SK-N-SH treated with all-trans-retinoic acid at 6 μM for 48 hours (cell line): ENCODE measurements at regions not wholly inside any gene's neighbourhood (a gene's known extent, or its start where the extent isn't known, plus 50 kb on each side); places are given as distances from the start of the nearest gene placed in this dataset.

ENCODE experiments used
- ATAC-seq: fragments of 200-7000 bp; cut with Tn5 transposase; 3 replicates; pipeline ENCODE4 v1.9.1; 2020; ENCODE audit warnings: mild to moderate bottlenecking, moderate library complexity
- ARNTL ChIP-seq: fragments of 450-650 bp; formaldehyde crosslinking; IDR thresholded peaks from 2 replicates; pipeline ENCODE4 v1.5.0; 2020; ENCODE audit warnings: low read depth, mild to moderate bottlenecking, moderate library complexity, borderline replicate concordance
- BACH2 ChIP-seq: fragments of 250-450 bp; sonication (Bioruptor Pico); IDR thresholded peaks from 2 replicates; pipeline ENCODE4 v1.9.0; 2021; ENCODE audit warnings: mild to moderate bottlenecking, borderline replicate concordance
- CREB5 ChIP-seq: fragments of 250-450 bp; sonication (Bioruptor Pico); IDR thresholded peaks from 2 replicates; pipeline ENCODE4 v1.5.1; 2020; ENCODE audit warnings: low read depth, mild to moderate bottlenecking, moderate library complexity
- CSDC2 ChIP-seq: fragments of 250-450 bp; sonication (Bioruptor Pico); IDR thresholded peaks from 2 replicates; pipeline ENCODE4 v1.5.0; 2020; ENCODE audit warnings: mild to moderate bottlenecking, moderate library complexity
- CSRNP3 ChIP-seq: fragments of 250-450 bp; sonication (Bioruptor Pico); IDR thresholded peaks from 2 replicates; pipeline ENCODE4 v1.5.1; 2021; ENCODE audit warnings: mild to moderate bottlenecking, moderate library complexity
- ESRRG ChIP-seq: fragments of 250-450 bp; sonication (Bioruptor Pico); IDR thresholded peaks from 2 replicates; pipeline ENCODE4 v1.6.1; 2021; ENCODE audit warnings: mild to moderate bottlenecking
- GLIS3 ChIP-seq: fragments of 250-450 bp; sonication (Bioruptor Pico); IDR thresholded peaks from 2 replicates; pipeline ENCODE4 v1.5.0; 2020; ENCODE audit warnings: mild to moderate bottlenecking, moderate library complexity
- ISL1 ChIP-seq: fragments of 250-450 bp; sonication (Bioruptor Pico); IDR thresholded peaks from 2 replicates; pipeline ENCODE4 v2.1.2; 2022; ENCODE audit warnings: mild to moderate bottlenecking, moderate library complexity
- OSR1 ChIP-seq: fragments of 250-450 bp; sonication (Bioruptor Pico); IDR thresholded peaks from 2 replicates; pipeline ENCODE4 v1.8.0; 2022; ENCODE audit warnings: moderate library complexity, mild to moderate bottlenecking, inconsistent platforms
- PATZ1 ChIP-seq: fragments of 250-450 bp; sonication (Bioruptor Pico); IDR thresholded peaks from 2 replicates; pipeline ENCODE4 v1.8.0; 2020; ENCODE audit warnings: mild to moderate bottlenecking, moderate library complexity, borderline replicate concordance
- POU6F1 ChIP-seq: fragments of 250-450 bp; sonication (Bioruptor Pico); IDR thresholded peaks from 2 replicates; pipeline ENCODE4 v1.8.0; 2021; ENCODE audit warnings: low read depth, mild to moderate bottlenecking, moderate library complexity, borderline replicate concordance
- PPARA ChIP-seq: fragments of 250-450 bp; sonication (Bioruptor Pico); IDR thresholded peaks from 2 replicates; pipeline ENCODE4 v1.5.0; 2020; ENCODE audit warnings: mild to moderate bottlenecking, borderline replicate concordance
- RARB ChIP-seq: fragments of 250-450 bp; sonication (Bioruptor Pico); IDR thresholded peaks from 2 replicates; pipeline ENCODE4 v1.8.0; 2021; ENCODE audit warnings: mild to moderate bottlenecking, moderate library complexity
- SNAI2 ChIP-seq: fragments of 250-450 bp; sonication (Bioruptor Pico); IDR thresholded peaks from 2 replicates; pipeline ENCODE4 v1.5.0; 2020; ENCODE audit warnings: mild to moderate bottlenecking, moderate library complexity
- TCF4 ChIP-seq: fragments of 250-450 bp; sonication (Bioruptor Pico); IDR thresholded peaks from 2 replicates; pipeline ENCODE4 v1.8.0; 2021; ENCODE audit warnings: mild to moderate bottlenecking, moderate library complexity, borderline replicate concordance
- TOX ChIP-seq: fragments of 250-450 bp; sonication (Bioruptor Pico); IDR thresholded peaks from 2 replicates; pipeline ENCODE4 v1.8.0; 2021; ENCODE audit warnings: mild to moderate bottlenecking, moderate library complexity, borderline replicate concordance
- TSHZ2 ChIP-seq: fragments of 250-450 bp; sonication (Bioruptor Pico); IDR thresholded peaks from 2 replicates; pipeline ENCODE4 v1.5.0; 2020; ENCODE audit warnings: mild to moderate bottlenecking, moderate library complexity
- ZC3H10 ChIP-seq: fragments of 250-450 bp; sonication (Bioruptor Pico); IDR thresholded peaks from 2 replicates; pipeline ENCODE4 v1.5.1; 2021; ENCODE audit warnings: mild to moderate bottlenecking, moderate library complexity
- ZFP3 ChIP-seq: fragments of 250-450 bp; sonication (Bioruptor Pico); IDR thresholded peaks from 2 replicates; pipeline ENCODE4 v1.5.0; 2020; ENCODE audit warnings: mild to moderate bottlenecking, moderate library complexity
- ZFP30 ChIP-seq: fragments of 450-650 bp; formaldehyde crosslinking; IDR thresholded peaks from 2 replicates; pipeline ENCODE4 v1.5.0; 2022; ENCODE audit warnings: mild to moderate bottlenecking, moderate library complexity
- ZNF565 ChIP-seq: fragments of 450-650 bp; formaldehyde crosslinking; conservative IDR thresholded peaks from 2 replicates; pipeline ENCODE4 v1.5.0; 2020; ENCODE audit warnings: low read depth, mild to moderate bottlenecking, moderate library complexity
- ZNF70 ChIP-seq: fragments of 450-650 bp; formaldehyde crosslinking; IDR thresholded peaks from 2 replicates; pipeline ENCODE4 v1.5.0; 2020; ENCODE audit warnings: mild to moderate bottlenecking, moderate library complexity
- ZNF8 ChIP-seq: fragments of 450-650 bp; formaldehyde crosslinking; IDR thresholded peaks from 2 replicates; pipeline ENCODE4 v1.5.0; 2020; ENCODE audit warnings: mild to moderate bottlenecking, moderate library complexity

- TF ChIP-seq PPARA (CRISPR knock-in tag) (no peak), ZNF8 (CRISPR knock-in tag) (no peak)
- no peak for ATAC-seq
These were observed 259.6 kb upstream of the POM121L12 start for GRCh38 chr7:52775876-52776275.

GRCh38 chr7:52771177-52771576 lies 264.3 kb upstream of the POM121L12 start:
- no peak for ATAC-seq
- TF ChIP-seq CSDC2 (CRISPR knock-in tag): no peak
- no peak for TF ChIP-seq CREB5
- TF ChIP-seq ZNF8 (CRISPR knock-in tag): no peak
- no peak for TF ChIP-seq ZC3H10 (CRISPR knock-in tag)
- no peak for TF ChIP-seq GLIS3 (CRISPR knock-in tag)
- TF ChIP-seq SNAI2 (CRISPR knock-in tag): no peak
- no peak for TF ChIP-seq OSR1
- TF ChIP-seq PATZ1 (CRISPR knock-in tag): no peak
- TF ChIP-seq PPARA (CRISPR knock-in tag): no peak
- TF ChIP-seq ARNTL (CRISPR knock-in tag): no peak
- TF ChIP-seq RARB (CRISPR knock-in tag): no peak
- no peak for TF ChIP-seq CSRNP3 (CRISPR knock-in tag)
- no peak for TF ChIP-seq ISL1 (CRISPR knock-in tag)
- no peak for TF ChIP-seq BACH2 (CRISPR knock-in tag)
- TF ChIP-seq ESRRG (CRISPR knock-in tag): no peak
- no peak for TF ChIP-seq ZFP3 (CRISPR knock-in tag)

- no peak for TF ChIP-seq PPARA (CRISPR knock-in tag)
- no peak for TF ChIP-seq TCF4
- no peak for TF ChIP-seq ZFP3 (CRISPR knock-in tag)
- no peak for TF ChIP-seq CSDC2 (CRISPR knock-in tag)
- no peak for TF ChIP-seq CSRNP3 (CRISPR knock-in tag)
- no peak for TF ChIP-seq SNAI2 (CRISPR knock-in tag)
- no peak for TF ChIP-seq ZNF565 (CRISPR knock-in tag)
- no peak for TF ChIP-seq GLIS3 (CRISPR knock-in tag)
- ATAC-seq: no peak
These were observed 270.8 kb upstream of the POM121L12 start for GRCh38 chr7:52764492-52765169.

GRCh38 chr7:52758356-52758755 lies 277.1 kb upstream of the POM121L12 start:
- no peak for ATAC-seq
- no peak for TF ChIP-seq ZNF565 (CRISPR knock-in tag)
- no peak for TF ChIP-seq TOX (CRISPR knock-in tag)
- no peak for TF ChIP-seq ZFP30
- no peak for TF ChIP-seq PPARA (CRISPR knock-in tag)
- TF ChIP-seq ISL1 (CRISPR knock-in tag): no peak
- TF ChIP-seq ZNF70: no peak
- TF ChIP-seq ZFP3 (CRISPR knock-in tag): no peak
- TF ChIP-seq GLIS3 (CRISPR knock-in tag): no peak
- no peak for TF ChIP-seq OSR1
- no peak for TF ChIP-seq CSRNP3 (CRISPR knock-in tag)
- TF ChIP-seq POU6F1: no peak
- TF ChIP-seq BACH2 (CRISPR knock-in tag): no peak
- no peak for TF ChIP-seq TSHZ2 (CRISPR knock-in tag)
- TF ChIP-seq ZC3H10 (CRISPR knock-in tag): no peak
